GM23338 (cell line): ENCODE measurements at regions not wholly inside any gene's neighbourhood (a gene's known extent, or its start where the extent isn't known, plus 50 kb on each side); places are given as distances from the start of the nearest gene placed in this dataset.

Experiments used
- ATAC-seq: fragments of 200-7000 bp; cut with Tn5 transposase; 3 replicates; pipeline ENCODE4 v1.9.1; 2020
- DNase-seq: peaks from one replicate; pipeline ENCODE4 v3.0.0-alpha.2; 2015; ENCODE audit warnings: low spot score
- H2AFZ ChIP-seq: fragments of 200-600 bp; sonication (generic); 2 replicates; pipeline ENCODE4 v1.8.0; 2016; ENCODE audit warnings: antibody characterized with exemption, mild to moderate bottlenecking, moderate library complexity
- H3F3A ChIP-seq: fragments of 200-600 bp; sonication (generic); replicated peaks from 2 replicates; pipeline ENCODE4 v1.8.0; 2017; ENCODE audit warnings: antibody characterized with exemption, mixed run types, low read depth
- H3K27ac ChIP-seq: fragments of 200-600 bp; sonication (generic); 2 replicates; pipeline ENCODE4 v1.6.1; 2016; ENCODE audit warnings: low read depth
- H3K27me3 ChIP-seq: fragments of 200-600 bp; sonication (generic); 2 replicates; pipeline ENCODE4 v1.8.0; 2016; ENCODE audit warnings: mild to moderate bottlenecking, mixed run types, moderate library complexity; ENCODE audit not compliant: insufficient read depth
- H3K36me3 ChIP-seq: fragments of 200-600 bp; sonication (generic); 2 replicates; pipeline ENCODE4 v1.8.0; 2016; ENCODE audit warnings: mild to moderate bottlenecking; ENCODE audit not compliant: insufficient read depth
- H3K4me1 ChIP-seq: fragments of 200-600 bp; sonication (generic); 2 replicates; pipeline ENCODE4 v1.8.0; 2016; ENCODE audit warnings: mild to moderate bottlenecking, moderate library complexity; ENCODE audit not compliant: insufficient read depth
- H3K4me2 ChIP-seq: fragments of 200-600 bp; sonication (generic); 2 replicates; pipeline ENCODE4 v1.7.1; 2017; ENCODE audit warnings: mixed run types
- H3K4me3 ChIP-seq: fragments of 200-600 bp; sonication (generic); 2 replicates; pipeline ENCODE4 v1.6.1; 2016; ENCODE audit warnings: mixed run types
- H3K79me2 ChIP-seq: fragments of 200-600 bp; sonication (generic); replicated peaks from 2 replicates; pipeline ENCODE4 v1.8.0; 2017; ENCODE audit warnings: mild to moderate bottlenecking; ENCODE audit not compliant: insufficient read depth
- H3K9me2 ChIP-seq: fragments of 200-600 bp; sonication (generic); 2 replicates; pipeline ENCODE4 v1.8.0; 2017; ENCODE audit not compliant: insufficient read depth
- H4K20me1 ChIP-seq: fragments of 200-600 bp; sonication (generic); replicated peaks from 2 replicates; pipeline ENCODE4 v1.8.0; 2017; ENCODE audit warnings: mild to moderate bottlenecking; ENCODE audit not compliant: insufficient read depth
- H3K27ac Mint-ChIP-seq: 2 replicates; pipeline ENCODE4 v1.8.0; 2020; ENCODE audit warnings: inconsistent platforms, mild to moderate bottlenecking, moderate library complexity, mixed read lengths
- H3K27me3 Mint-ChIP-seq: 3 replicates; pipeline ENCODE4 v1.8.0; 2022; ENCODE audit warnings: low read depth, mild to moderate bottlenecking, moderate library complexity, mixed read lengths, inconsistent platforms; ENCODE audit not compliant: insufficient read depth, poor library complexity
- H3K36me3 Mint-ChIP-seq: 3 replicates; pipeline ENCODE4 v1.8.0; 2021; ENCODE audit warnings: low read depth, mild to moderate bottlenecking, inconsistent platforms, moderate library complexity, mixed read lengths
- H3K4me1 Mint-ChIP-seq: 3 replicates; pipeline ENCODE4 v1.8.0; 2020; ENCODE audit warnings: mild to moderate bottlenecking, inconsistent platforms, mixed read lengths
- H3K4me3 Mint-ChIP-seq: 3 replicates; pipeline ENCODE4 v1.8.0; 2021; ENCODE audit warnings: moderate library complexity, mild to moderate bottlenecking, inconsistent platforms, mixed read lengths
- H3K9me3 Mint-ChIP-seq: 3 replicates; pipeline ENCODE4 v1.8.0; 2020; ENCODE audit warnings: moderate library complexity, mild to moderate bottlenecking, inconsistent platforms, mixed read lengths
- CREB1 ChIP-seq: fragments of 250-450 bp; sonication (Bioruptor Pico); IDR thresholded peaks from 2 replicates; pipeline ENCODE4 v1.5.0; 2020; ENCODE audit warnings: low read depth, mild to moderate bottlenecking, moderate library complexity
- CTCF ChIP-seq, 2 experiments: fragments of 200-600 bp in 1 of 2; sonication (generic) in 1 of 2; conservative IDR thresholded peaks; 2 replicates each; pipeline versions ENCODE4 v1.5.1 to v1.6.1; 2016 to 2017; ENCODE audit warnings: antibody characterized with exemption in 2 of 2, low read depth in 2 of 2, mild to moderate bottlenecking in 2 of 2, moderate library complexity in 1 of 2
- EZH2 ChIP-seq: fragments of 200-600 bp; sonication (generic); IDR thresholded peaks from one replicate; pipeline ENCODE4 v1.8.0; 2017; ENCODE audit warnings: antibody characterized with exemption, mild to moderate bottlenecking, low read depth; ENCODE audit not compliant: unreplicated experiment
- JUNB ChIP-seq: IDR thresholded peaks from one replicate; pipeline ENCODE4 v1.6.1; 2016; ENCODE audit warnings: antibody characterized with exemption; ENCODE audit not compliant: unreplicated experiment
- NANOG ChIP-seq: IDR thresholded peaks from 2 replicates; pipeline ENCODE4 v1.6.1; 2016; ENCODE audit warnings: antibody characterized with exemption, borderline replicate concordance
- POLR2AphosphoS5 ChIP-seq: IDR thresholded peaks from 2 replicates; pipeline ENCODE4 v1.6.1; 2016; ENCODE audit warnings: antibody characterized with exemption, low read depth
- STAT1 ChIP-seq: IDR thresholded peaks from one replicate; pipeline ENCODE4 v1.6.1; 2016; ENCODE audit warnings: antibody characterized with exemption; ENCODE audit not compliant: unreplicated experiment
- ZNF462 ChIP-seq: fragments of 250-450 bp; sonication (Bioruptor Pico); IDR thresholded peaks from 2 replicates; pipeline ENCODE4 v1.5.0; 2020; ENCODE audit warnings: mild to moderate bottlenecking, moderate library complexity
- TF ChIP-seq, protein P1 (sequence below): IDR thresholded peaks from one replicate; pipeline ENCODE4 v1.6.1; 2018; ENCODE audit warnings: antibody characterized with exemption; ENCODE audit not compliant: unreplicated experiment

DNA sequence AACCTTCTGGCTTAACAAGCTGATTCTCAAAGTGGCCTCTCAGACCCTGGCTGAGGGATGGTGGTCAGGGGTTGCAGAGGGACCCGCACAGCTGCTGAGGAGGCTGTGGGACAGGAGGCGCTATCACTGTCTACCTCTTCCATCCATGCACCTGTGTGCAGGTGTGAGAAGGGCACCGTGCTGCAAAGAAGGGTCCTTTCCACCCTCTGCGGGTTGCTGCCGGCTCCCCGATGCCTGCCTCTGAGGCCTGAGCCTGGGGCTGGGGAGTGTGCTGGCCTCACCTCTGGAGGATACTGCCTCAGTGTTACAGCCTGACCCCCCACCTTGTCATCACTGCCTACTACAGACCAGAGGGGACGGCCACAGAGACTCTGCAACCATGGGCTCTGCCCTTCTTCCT lies 66.1 kb upstream of the B3GAT1 start:
- H3K9me3 Mint-ChIP-seq: no peaks in the 10 kb centered on the region; the same call in 2 of the 3 replicates
- peaks cover 34% of the 10 kb centered on the region for H3K4me1 Mint-ChIP-seq
- Histone ChIP-seq H3F3A (no peaks in the 10 kb centered on the region), H2AFZ (no peak overlapping the region), H3K36me3 (no peaks in the 10 kb centered on the region), H3K27ac (no peak overlapping the region), H3K27me3 (no peaks in the 10 kb centered on the region), H3K4me2 (peak overlapping the region; percentile 31), H3K79me2 (no peaks in the 10 kb centered on the region), H4K20me1 (no peaks in the 10 kb centered on the region), H3K4me3 (no peak overlapping the region), H3K4me1 (peaks cover 20% of the 10 kb centered on the region), H3K9me2 (no peaks in the 10 kb centered on the region)
- ATAC-seq (peak; percentile 39), DNase-seq (no peak)
- no peaks in the 10 kb centered on the region for H3K36me3 Mint-ChIP-seq
- peaks cover 11% of the 10 kb centered on the region for H3K27me3 Mint-ChIP-seq
- H3K27ac Mint-ChIP-seq: no peak overlapping the region
- peak in 1 of 2 experiments; percentile 20; a peak in 1 of 4 replicates for TF ChIP-seq CTCF (conservative IDR thresholded peaks at IDR 0.05; ENCODE audit: low read depth in 2 of 2)
- TF ChIP-seq POLR2AphosphoS5: no peak
- H3K4me3 Mint-ChIP-seq: no peak overlapping the region; the same call in 2 of the 3 replicates

DNA sequence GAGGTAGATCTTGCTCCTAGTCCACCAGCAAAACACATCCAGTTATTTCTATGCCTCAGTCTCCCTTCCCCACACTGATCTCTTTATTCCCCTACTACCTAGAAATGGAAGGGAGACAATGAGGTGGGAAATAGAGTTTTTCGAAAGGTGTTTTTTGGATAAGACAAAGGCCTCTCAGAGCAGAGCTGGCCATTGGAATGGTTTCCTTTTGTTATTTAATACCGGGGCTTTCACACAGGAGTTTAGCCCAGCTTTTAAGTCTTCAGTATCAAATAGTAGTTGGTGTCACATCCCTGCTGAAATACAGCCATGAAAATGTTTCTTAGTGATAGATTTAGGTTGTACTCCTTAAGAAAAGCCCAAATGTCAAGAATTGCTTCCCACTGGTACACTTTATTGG lies 65.4 kb upstream of the B3GAT1 start:
- peak; percentile 61 for ATAC-seq
- H4K20me1 ChIP-seq: no peaks in the 10 kb centered on the region
- Mint-ChIP-seq H3K4me1 (peaks cover 34% of the 10 kb centered on the region), H3K9me3 (no peaks in the 10 kb centered on the region; the same call in 2 of the 3 replicates), H3K27ac (no peak overlapping the region), H3K27me3 (peaks cover 15% of the 10 kb centered on the region), H3K4me3 (no peak overlapping the region), H3K36me3 (no peaks in the 10 kb centered on the region)
- no peak overlapping the region for H2AFZ ChIP-seq
- H3K9me2 ChIP-seq: no peaks in the 10 kb centered on the region
- DNase-seq: peak; percentile 63
- no peak for TF ChIP-seq CREB1 (CRISPR knock-in tag)
- no peak for TF ChIP-seq EZH2
- no peak for TF ChIP-seq JUNB
- no peak for TF ChIP-seq ZNF462 (CRISPR knock-in tag)
- TF ChIP-seq, protein P1, sequence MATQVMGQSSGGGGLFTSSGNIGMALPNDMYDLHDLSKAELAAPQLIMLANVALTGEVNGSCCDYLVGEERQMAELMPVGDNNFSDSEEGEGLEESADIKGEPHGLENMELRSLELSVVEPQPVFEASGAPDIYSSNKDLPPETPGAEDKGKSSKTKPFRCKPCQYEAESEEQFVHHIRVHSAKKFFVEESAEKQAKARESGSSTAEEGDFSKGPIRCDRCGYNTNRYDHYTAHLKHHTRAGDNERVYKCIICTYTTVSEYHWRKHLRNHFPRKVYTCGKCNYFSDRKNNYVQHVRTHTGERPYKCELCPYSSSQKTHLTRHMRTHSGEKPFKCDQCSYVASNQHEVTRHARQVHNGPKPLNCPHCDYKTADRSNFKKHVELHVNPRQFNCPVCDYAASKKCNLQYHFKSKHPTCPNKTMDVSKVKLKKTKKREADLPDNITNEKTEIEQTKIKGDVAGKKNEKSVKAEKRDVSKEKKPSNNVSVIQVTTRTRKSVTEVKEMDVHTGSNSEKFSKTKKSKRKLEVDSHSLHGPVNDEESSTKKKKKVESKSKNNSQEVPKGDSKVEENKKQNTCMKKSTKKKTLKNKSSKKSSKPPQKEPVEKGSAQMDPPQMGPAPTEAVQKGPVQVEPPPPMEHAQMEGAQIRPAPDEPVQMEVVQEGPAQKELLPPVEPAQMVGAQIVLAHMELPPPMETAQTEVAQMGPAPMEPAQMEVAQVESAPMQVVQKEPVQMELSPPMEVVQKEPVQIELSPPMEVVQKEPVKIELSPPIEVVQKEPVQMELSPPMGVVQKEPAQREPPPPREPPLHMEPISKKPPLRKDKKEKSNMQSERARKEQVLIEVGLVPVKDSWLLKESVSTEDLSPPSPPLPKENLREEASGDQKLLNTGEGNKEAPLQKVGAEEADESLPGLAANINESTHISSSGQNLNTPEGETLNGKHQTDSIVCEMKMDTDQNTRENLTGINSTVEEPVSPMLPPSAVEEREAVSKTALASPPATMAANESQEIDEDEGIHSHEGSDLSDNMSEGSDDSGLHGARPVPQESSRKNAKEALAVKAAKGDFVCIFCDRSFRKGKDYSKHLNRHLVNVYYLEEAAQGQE: no peak
- no peak for TF ChIP-seq NANOG
- TF ChIP-seq STAT1: no peak
- no peaks in the 10 kb centered on the region for H3K79me2 ChIP-seq
- no peaks in the 10 kb centered on the region for H3K36me3 ChIP-seq
- no peak overlapping the region for H3K27ac ChIP-seq
- no peaks in the 10 kb centered on the region for H3F3A ChIP-seq
- no peaks in the 10 kb centered on the region for H3K27me3 ChIP-seq
- peak overlapping the region; percentile 31 for H3K4me2 ChIP-seq
- no peak overlapping the region for H3K4me3 ChIP-seq
- H3K4me1 ChIP-seq: peaks cover 20% of the 10 kb centered on the region
